Smooth muscle cell (in vitro differentiated cells): ENCODE measurements at regions not wholly inside any gene's neighbourhood (a gene's known extent, or its start where the extent isn't known, plus 50 kb on each side); places are given as distances from the start of the nearest gene placed in this dataset.
"Not testable (repeated sequence)": the region's sequence is repeated elsewhere in the genome, so short reads cannot be mapped to it uniquely, and the experiment has no call there.

ENCODE experiments used
- DNase-seq: peaks from one replicate; lab custom pipeline; 2025; ENCODE audit not compliant: unreplicated experiment; lab: John Stamatoyannopoulos, UW
- H2AFZ ChIP-seq: fragments of 200-600 bp; sonication (generic); 2 replicates; pipeline ENCODE4 v1.6.0; 2016; ENCODE audit warnings: antibody characterized with exemption, low read depth, mild to moderate bottlenecking
- H3F3A ChIP-seq: fragments of 200-600 bp; sonication (generic); 2 replicates; pipeline ENCODE4 v1.6.0; 2017; ENCODE audit warnings: antibody characterized with exemption, low read depth
- H3K27ac ChIP-seq: fragments of 200-600 bp; sonication (generic); 2 replicates; pipeline ENCODE4 v1.5.1; 2016; ENCODE audit warnings: low read depth, mild to moderate bottlenecking
- H3K27me3 ChIP-seq: fragments of 200-600 bp; sonication (generic); 2 replicates; pipeline ENCODE4 v1.6.1; 2016; ENCODE audit warnings: low read depth, mild to moderate bottlenecking
- H3K36me3 ChIP-seq: fragments of 200-600 bp; sonication (generic); 2 replicates; pipeline ENCODE4 v1.5.1; 2016; ENCODE audit warnings: low read depth
- H3K4me1 ChIP-seq: fragments of 200-600 bp; sonication (generic); 2 replicates; pipeline ENCODE4 v1.5.1; 2016; ENCODE audit warnings: low read depth
- H3K4me2 ChIP-seq: fragments of 200-600 bp; sonication (generic); 2 replicates; pipeline ENCODE4 v1.6.0; 2016; ENCODE audit warnings: mild to moderate bottlenecking
- H3K4me3 ChIP-seq: fragments of 200-600 bp; sonication (generic); 2 replicates; pipeline ENCODE4 v1.5.1; 2016; ENCODE audit warnings: mild to moderate bottlenecking
- H3K79me2 ChIP-seq: fragments of 200-600 bp; sonication (generic); 2 replicates; pipeline ENCODE4 v1.6.0; 2016; ENCODE audit warnings: low read depth, mild to moderate bottlenecking
- H3K9ac ChIP-seq: fragments of 200-600 bp; sonication (generic); 2 replicates; pipeline ENCODE4 v1.6.0; 2016; ENCODE audit warnings: low read depth
- H3K9me3 ChIP-seq: fragments of 200-600 bp; sonication (generic); replicated peaks from 2 replicates; pipeline ENCODE4 v1.5.1; 2016; ENCODE audit warnings: low read depth
- H4K20me1 ChIP-seq: fragments of 200-600 bp; sonication (generic); 2 replicates; pipeline ENCODE4 v1.6.0; 2016; ENCODE audit warnings: low read depth
- CTCF ChIP-seq: fragments of 200-600 bp; sonication (generic); IDR thresholded peaks from 2 replicates; pipeline ENCODE4 v1.5.1; 2017; ENCODE audit warnings: borderline replicate concordance, mild to moderate bottlenecking, antibody characterized with exemption; ENCODE audit not compliant: insufficient read depth, poor library complexity, severe bottlenecking
- WGBS: methylation state at CpG from one replicate; pipeline ENCODE4 v1.1.7; 2016; ENCODE audit warnings: low lambda C conversion rate; 5-methylcytosine and 5-hydroxymethylcytosine counted together

GRCh38 chr10:65183236-65183635 lies 1662.0 kb downstream of the REEP3 start:
- Histone ChIP-seq H3K36me3 (no peaks in the 10 kb centered on the region), H3K9ac (no peak overlapping the region)

GRCh38 chr10:65186668-65187067 lies 1665.5 kb downstream of the REEP3 start:
- WGBS: 92% methylated on average over 1 of the region's 1 CpG
- H3K36me3 ChIP-seq, H3K27ac ChIP-seq: not testable (repeated sequence)

More at GRCh38 chr10:65183236-65183635, 1662.0 kb downstream of the REEP3 start:
- no peak for DNase-seq
- H3K4me1 ChIP-seq: no peaks in the 10 kb centered on the region
- H3K4me2 ChIP-seq: no peak overlapping the region
- no peak for TF ChIP-seq CTCF
- H3K4me3 ChIP-seq: no peak overlapping the region
- H3K27me3 ChIP-seq: no peaks in the 10 kb centered on the region
- H3K9me3 ChIP-seq: peaks cover 6% of the 10 kb centered on the region
- WGBS: 95% methylated on average over 1 of the region's 1 CpG
- H4K20me1 ChIP-seq: no peaks in the 10 kb centered on the region
- H2AFZ ChIP-seq: no peak overlapping the region
- H3K27ac ChIP-seq: no peak overlapping the region
- H3F3A ChIP-seq: no peaks in the 10 kb centered on the region
- no peaks in the 10 kb centered on the region for H3K79me2 ChIP-seq

GRCh38 chr10:65194126-65194525 lies 1672.9 kb downstream of the REEP3 start:
- TF ChIP-seq CTCF: no peak
- peaks cover 5% of the 10 kb centered on the region for H3F3A ChIP-seq
- no peak overlapping the region for H3K9ac ChIP-seq
- no peaks in the 10 kb centered on the region for H4K20me1 ChIP-seq
- H3K27me3 ChIP-seq: no peaks in the 10 kb centered on the region
- H3K27ac ChIP-seq: peak overlapping the region; percentile 46
- no peaks in the 10 kb centered on the region for H3K36me3 ChIP-seq
- peak overlapping the region; percentile 15 for H3K4me2 ChIP-seq
- H3K4me3 ChIP-seq: no peak overlapping the region
- no peaks in the 10 kb centered on the region for H3K79me2 ChIP-seq
- H3K9me3 ChIP-seq: no peaks in the 10 kb centered on the region
- no peak for DNase-seq
- H3K4me1 ChIP-seq: peaks cover 3% of the 10 kb centered on the region
- no peak overlapping the region for H2AFZ ChIP-seq
- 46% methylated on average over 7 of the region's 7 CpGs for WGBS

More at GRCh38 chr10:65186668-65187067, 1665.5 kb downstream of the REEP3 start:
- not testable (repeated sequence) for H3K4me3 ChIP-seq, H3K79me2 ChIP-seq, H4K20me1 ChIP-seq, H3K27me3 ChIP-seq, H3K4me2 ChIP-seq, H3F3A ChIP-seq, H3K9ac ChIP-seq, H3K4me1 ChIP-seq, H2AFZ ChIP-seq, H3K9me3 ChIP-seq, DNase-seq

- H3K4me1 ChIP-seq: peaks cover 3% of the 10 kb centered on the region
- DNase-seq: no peak
- no peaks in the 10 kb centered on the region for H3K9me3 ChIP-seq
- no peak overlapping the region for H3K4me3 ChIP-seq
- H3F3A ChIP-seq: peaks cover 5% of the 10 kb centered on the region
- H3K36me3 ChIP-seq: no peaks in the 10 kb centered on the region
- H3K79me2 ChIP-seq: no peaks in the 10 kb centered on the region
- 57% methylated on average over 2 of the region's 2 CpGs for WGBS
- H3K27ac ChIP-seq: peak overlapping the region; percentile 13
- no peak overlapping the region for H2AFZ ChIP-seq
- H3K27me3 ChIP-seq: no peaks in the 10 kb centered on the region
- H4K20me1 ChIP-seq: no peaks in the 10 kb centered on the region
- H3K4me2 ChIP-seq: no peak overlapping the region
- no peak for TF ChIP-seq CTCF
- H3K9ac ChIP-seq: no peak overlapping the region
These were observed 1673.4 kb downstream of the REEP3 start for GRCh38 chr10:65194555-65194954.
